ENCODE measurements at regions not wholly inside any gene's neighbourhood (a gene's known extent, or its start where the extent isn't known, plus 50 kb on each side); places are given as distances from the start of the nearest gene placed in this dataset.

GRCh38 chr1:188867614-188868013 is 1610.0 kb downstream of the BRINP3 start:
- no peak for TF ChIP-seq EZH2 (IDR thresholded peaks at IDR 0.05; ENCODE audit: borderline replicate concordance, low read length)
- TF ChIP-seq, protein P1, sequence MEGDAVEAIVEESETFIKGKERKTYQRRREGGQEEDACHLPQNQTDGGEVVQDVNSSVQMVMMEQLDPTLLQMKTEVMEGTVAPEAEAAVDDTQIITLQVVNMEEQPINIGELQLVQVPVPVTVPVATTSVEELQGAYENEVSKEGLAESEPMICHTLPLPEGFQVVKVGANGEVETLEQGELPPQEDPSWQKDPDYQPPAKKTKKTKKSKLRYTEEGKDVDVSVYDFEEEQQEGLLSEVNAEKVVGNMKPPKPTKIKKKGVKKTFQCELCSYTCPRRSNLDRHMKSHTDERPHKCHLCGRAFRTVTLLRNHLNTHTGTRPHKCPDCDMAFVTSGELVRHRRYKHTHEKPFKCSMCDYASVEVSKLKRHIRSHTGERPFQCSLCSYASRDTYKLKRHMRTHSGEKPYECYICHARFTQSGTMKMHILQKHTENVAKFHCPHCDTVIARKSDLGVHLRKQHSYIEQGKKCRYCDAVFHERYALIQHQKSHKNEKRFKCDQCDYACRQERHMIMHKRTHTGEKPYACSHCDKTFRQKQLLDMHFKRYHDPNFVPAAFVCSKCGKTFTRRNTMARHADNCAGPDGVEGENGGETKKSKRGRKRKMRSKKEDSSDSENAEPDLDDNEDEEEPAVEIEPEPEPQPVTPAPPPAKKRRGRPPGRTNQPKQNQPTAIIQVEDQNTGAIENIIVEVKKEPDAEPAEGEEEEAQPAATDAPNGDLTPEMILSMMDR (IDR thresholded peaks at IDR 0.05; ENCODE audit: low read length) = no peak
- no peak overlapping the region for H2AFZ ChIP-seq (ENCODE audit: low read length)
- H3K9me3 ChIP-seq (ENCODE audit: low read length) = no peaks in the 10 kb centered on the region
- no peaks in the 10 kb centered on the region for H3K4me1 ChIP-seq (ENCODE audit: insufficient read depth, low read length, severe bottlenecking)
- no peaks in the 10 kb centered on the region for H3F3A ChIP-seq (ENCODE audit: insufficient read depth, low read length)
- H3K79me2 ChIP-seq (ENCODE audit: insufficient read depth, low read length) = no peaks in the 10 kb centered on the region
- H3K9ac ChIP-seq (ENCODE audit: low read length) = no peak overlapping the region
- no peak overlapping the region for H3K4me3 ChIP-seq (ENCODE audit: low read depth, low read length, poor library complexity, severe bottlenecking)
- no peak overlapping the region for H3K27ac ChIP-seq (ENCODE audit: low read depth, low read length, poor library complexity, severe bottlenecking)
- no peaks in the 10 kb centered on the region for H4K20me1 ChIP-seq (ENCODE audit: insufficient read depth, low read length)
- H3K36me3 ChIP-seq (ENCODE audit: insufficient read depth, low read length) = no peaks in the 10 kb centered on the region
- H3K27me3 ChIP-seq (ENCODE audit: insufficient read depth, low read length) = no peaks in the 10 kb centered on the region
- H3K9me2 ChIP-seq (ENCODE audit: low read depth, low read length) = no peaks in the 10 kb centered on the region
- no peak overlapping the region for H3K4me2 ChIP-seq (ENCODE audit: low read length)

- Histone ChIP-seq H3K4me3 (ENCODE audit: low read depth, low read length, poor library complexity, severe bottlenecking) (no peak overlapping the region), H3K36me3 (ENCODE audit: insufficient read depth, low read length) (no peaks in the 10 kb centered on the region), H3F3A (ENCODE audit: insufficient read depth, low read length) (no peaks in the 10 kb centered on the region), H3K27me3 (ENCODE audit: insufficient read depth, low read length) (no peaks in the 10 kb centered on the region), H3K27ac (ENCODE audit: low read depth, low read length, poor library complexity, severe bottlenecking) (no peak overlapping the region), H3K79me2 (ENCODE audit: insufficient read depth, low read length) (no peaks in the 10 kb centered on the region), H4K20me1 (ENCODE audit: insufficient read depth, low read length) (no peaks in the 10 kb centered on the region), H3K4me1 (ENCODE audit: insufficient read depth, low read length, severe bottlenecking) (no peaks in the 10 kb centered on the region), H3K9me2 (ENCODE audit: low read depth, low read length) (no peaks in the 10 kb centered on the region), H3K9ac (ENCODE audit: low read length) (no peak overlapping the region), H3K9me3 (ENCODE audit: low read length) (no peaks in the 10 kb centered on the region), H3K4me2 (ENCODE audit: low read length) (no peak overlapping the region), H2AFZ (ENCODE audit: low read length) (no peak overlapping the region)
- no peak for TF ChIP-seq EZH2 (IDR thresholded peaks at IDR 0.05; ENCODE audit: borderline replicate concordance, low read length)
- TF ChIP-seq, protein P1 (IDR thresholded peaks at IDR 0.05; ENCODE audit: low read length) = no peak
Observed at GRCh38 chr1:188871164-188871563, 1606.5 kb downstream of the BRINP3 start.

DNA sequence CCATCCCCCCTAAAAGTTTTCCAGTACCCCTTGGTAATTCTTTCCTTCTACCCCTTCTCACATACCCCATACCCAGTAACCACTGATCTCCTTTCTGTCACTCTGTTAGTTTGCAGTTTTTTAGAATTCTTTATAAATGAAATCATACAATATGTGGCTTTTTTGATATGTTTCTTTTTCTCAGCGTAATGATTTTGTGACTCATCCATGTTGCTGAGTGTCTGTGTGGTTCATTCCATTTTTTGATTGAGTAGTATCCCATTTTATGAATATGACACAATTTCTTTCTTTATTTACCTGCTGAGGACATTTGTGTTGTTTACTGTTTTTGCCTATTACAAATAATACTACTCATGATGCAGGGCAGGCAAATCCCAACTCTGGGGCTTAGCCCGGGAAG is 1605.3 kb downstream of the BRINP3 start:
- Histone ChIP-seq H4K20me1 (ENCODE audit: insufficient read depth, low read length) (no peaks in the 10 kb centered on the region), H3K9me3 (ENCODE audit: low read length) (no peaks in the 10 kb centered on the region), H3K27me3 (ENCODE audit: insufficient read depth, low read length) (no peaks in the 10 kb centered on the region), H3K36me3 (ENCODE audit: insufficient read depth, low read length) (no peaks in the 10 kb centered on the region), H3K9ac (ENCODE audit: low read length) (no peak overlapping the region), H3K9me2 (ENCODE audit: low read depth, low read length) (no peaks in the 10 kb centered on the region), H3K27ac (ENCODE audit: low read depth, low read length, poor library complexity, severe bottlenecking) (no peak overlapping the region), H3F3A (ENCODE audit: insufficient read depth, low read length) (no peaks in the 10 kb centered on the region), H3K4me2 (ENCODE audit: low read length) (no peak overlapping the region), H2AFZ (ENCODE audit: low read length) (no peak overlapping the region), H3K4me1 (ENCODE audit: insufficient read depth, low read length, severe bottlenecking) (no peaks in the 10 kb centered on the region), H3K4me3 (ENCODE audit: low read depth, low read length, poor library complexity, severe bottlenecking) (no peak overlapping the region), H3K79me2 (ENCODE audit: insufficient read depth, low read length) (no peaks in the 10 kb centered on the region)
- TF ChIP-seq, protein P1 (IDR thresholded peaks at IDR 0.05; ENCODE audit: low read length) = no peak
- no peak for TF ChIP-seq EZH2 (IDR thresholded peaks at IDR 0.05; ENCODE audit: borderline replicate concordance, low read length)
